ENCODE measurements at regions not wholly inside any gene's neighbourhood (a gene's known extent, or its start where the extent isn't known, plus 50 kb on each side); places are given as distances from the start of the nearest gene placed in this dataset.

GRCh38 chr1:214882616-214883015, 199.9 kb upstream of the KCNK2 start:
- H3K9ac ChIP-seq = no peak overlapping the region
- H3K4me3 ChIP-seq (ENCODE audit: low read depth in 2 of 2, low read length in 1 of 2) = no peak overlapping the region
- TF ChIP-seq ELF1 (IDR thresholded peaks at IDR 0.05) (no peak), SMC3 (IDR thresholded peaks at IDR 0.05; ENCODE audit: low read depth, low read length) (no peak), RXRA (IDR thresholded peaks at IDR 0.05; ENCODE audit: borderline replicate concordance, low read depth) (no peak)
- H3K9me3 ChIP-seq = no peaks in the 10 kb centered on the region
- H3K79me2 ChIP-seq (ENCODE audit: insufficient read depth) = no peaks in the 10 kb centered on the region
- ChIA-PET CTCF (no interaction called here), POLR2A (no interaction called here)
- H3K27ac ChIP-seq (ENCODE audit: low read depth in 2 of 2, low read length in 1 of 2) = no peak overlapping the region
- no peak overlapping the region for H3K4me2 ChIP-seq
- no peak overlapping the region for H2AFZ ChIP-seq (ENCODE audit: low read depth)
- H3K9me2 ChIP-seq = no peaks in the 10 kb centered on the region
- no peaks in the 10 kb centered on the region for H3K27me3 ChIP-seq (ENCODE audit: insufficient read depth)
- no peaks in the 10 kb centered on the region for H3K4me1 ChIP-seq (ENCODE audit: control insufficient read depth in 1 of 2, insufficient read depth in 2 of 2, low read depth in 1 of 2, low read length in 1 of 2)
- H4K20me1 ChIP-seq (ENCODE audit: insufficient read depth) = no peaks in the 10 kb centered on the region
- DNase-seq = no peak
- no peaks in the 10 kb centered on the region for H3K36me3 ChIP-seq (replicated peaks in 1 of 2; ENCODE audit: control insufficient read depth in 1 of 2, insufficient read depth in 2 of 2, low read length in 1 of 2)
- WGBS (ENCODE audit: low lambda C conversion rate) = 49% methylated on average over 3 of the region's 3 CpGs
- H3F3A ChIP-seq (replicated peaks; ENCODE audit: insufficient read depth) = no peaks in the 10 kb centered on the region

DNA sequence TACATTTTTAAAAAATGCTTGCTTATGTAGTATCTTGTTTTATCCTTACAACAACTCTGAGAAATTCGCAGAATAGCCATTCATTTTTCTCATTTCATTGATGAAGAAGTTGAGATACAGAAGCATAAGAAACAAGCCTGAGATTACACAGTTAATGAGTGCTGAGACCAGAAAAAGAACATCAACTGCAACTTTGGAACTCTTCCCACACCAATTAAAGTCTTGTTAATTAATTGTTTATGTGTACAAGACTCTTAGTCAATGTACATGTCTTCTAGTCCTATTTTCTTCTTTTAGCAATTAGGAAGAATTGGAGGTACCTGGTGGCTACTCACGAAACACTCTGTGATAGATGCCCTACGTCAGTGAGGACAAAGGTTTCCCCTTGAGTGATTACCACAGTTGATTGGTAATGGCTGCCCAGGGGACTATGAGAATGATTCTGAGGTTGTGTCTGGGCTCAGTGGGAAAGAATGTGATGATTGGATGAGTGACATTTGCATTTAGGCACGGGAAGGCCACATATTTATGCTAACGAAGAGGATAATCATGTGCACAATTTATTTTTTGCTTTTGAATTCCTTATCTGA, 187.4 kb upstream of the KCNK2 start:
- no peak overlapping the region for H3K4me3 ChIP-seq (ENCODE audit: low read depth in 2 of 2, low read length in 1 of 2)
- no peak overlapping the region for H3K4me2 ChIP-seq
- no peaks in the 10 kb centered on the region for H3K27me3 ChIP-seq (ENCODE audit: insufficient read depth)
- WGBS (ENCODE audit: low lambda C conversion rate) = 30% methylated on average over 5 of the region's 5 CpGs
- H3K4me1 ChIP-seq (ENCODE audit: control insufficient read depth in 1 of 2, insufficient read depth in 2 of 2, low read depth in 1 of 2, low read length in 1 of 2) = no peaks in the 10 kb centered on the region; a peak in 1 of 4 replicates
- no peaks in the 10 kb centered on the region for H4K20me1 ChIP-seq (ENCODE audit: insufficient read depth)
- H3K9me2 ChIP-seq = no peaks in the 10 kb centered on the region
- H2AFZ ChIP-seq (ENCODE audit: low read depth) = peak overlapping the region; percentile 44; the same call in 1 of the 2 replicates
- no peaks in the 10 kb centered on the region for H3F3A ChIP-seq (replicated peaks; ENCODE audit: insufficient read depth)
- no peak overlapping the region for H3K9ac ChIP-seq
- ChIA-PET CTCF (no interaction called here), POLR2A (no interaction called here)
- TF ChIP-seq PBX3 (IDR thresholded peaks at IDR 0.05) (peak; percentile 45; the same call in 1 of the 2 replicates), NFIC (IDR thresholded peaks at IDR 0.05; ENCODE audit: borderline replicate concordance) (no peak), REST (IDR thresholded peaks at IDR 0.05; ENCODE audit: low read depth, low read length) (no peak), ELF1 (IDR thresholded peaks at IDR 0.05) (no peak)
- no peaks in the 10 kb centered on the region for H3K36me3 ChIP-seq (replicated peaks in 1 of 2; ENCODE audit: control insufficient read depth in 1 of 2, insufficient read depth in 2 of 2, low read length in 1 of 2)
- no peak overlapping the region for H3K27ac ChIP-seq (ENCODE audit: low read depth in 2 of 2, low read length in 1 of 2)
- no peaks in the 10 kb centered on the region for H3K9me3 ChIP-seq
- H3K79me2 ChIP-seq (ENCODE audit: insufficient read depth) = no peaks in the 10 kb centered on the region
- no peak for DNase-seq

DNA sequence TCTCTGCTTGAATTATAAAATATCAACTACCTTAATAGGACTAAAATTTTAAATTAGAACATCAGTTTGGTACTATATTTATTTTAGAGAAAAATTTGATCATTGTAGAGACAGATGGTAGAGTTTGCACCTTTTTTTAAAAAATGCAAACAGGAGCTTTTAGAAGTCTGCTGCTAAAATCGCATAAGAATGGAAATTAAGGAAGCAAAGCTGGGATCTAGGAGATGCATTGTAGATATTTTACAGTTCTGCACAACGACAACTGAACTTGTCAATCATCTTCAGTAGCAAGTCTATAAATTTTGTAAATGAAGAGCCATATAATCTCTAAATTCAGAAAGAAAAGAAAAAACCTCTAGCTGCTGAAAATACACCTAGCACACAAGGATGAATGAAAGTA, 185.6 kb upstream of the KCNK2 start:
- H2AFZ ChIP-seq (ENCODE audit: low read depth) = peak overlapping the region; percentile 36; the same call in 1 of the 2 replicates
- WGBS (ENCODE audit: low lambda C conversion rate) = 24% methylated on average over 2 of the region's 2 CpGs
- DNase-seq = no peak
- H3K79me2 ChIP-seq (ENCODE audit: insufficient read depth) = no peaks in the 10 kb centered on the region
- ChIA-PET CTCF (interaction anchor here (0.6 kb wide), 1 partner anchor 167 kb away, joined by 3 read pairs; no protein-coding TSS in a partner anchor), POLR2A (no interaction called here)
- H3K36me3 ChIP-seq (replicated peaks in 1 of 2; ENCODE audit: control insufficient read depth in 1 of 2, insufficient read depth in 2 of 2, low read length in 1 of 2) = no peaks in the 10 kb centered on the region
- peaks cover under 1% of the 10 kb centered on the region for H3F3A ChIP-seq (replicated peaks; ENCODE audit: insufficient read depth)
- H3K27me3 ChIP-seq (ENCODE audit: insufficient read depth) = no peaks in the 10 kb centered on the region
- no peaks in the 10 kb centered on the region; a peak in 1 of 4 replicates for H3K4me1 ChIP-seq (ENCODE audit: control insufficient read depth in 1 of 2, insufficient read depth in 2 of 2, low read depth in 1 of 2, low read length in 1 of 2)
- H3K9ac ChIP-seq = no peak overlapping the region
- no peak overlapping the region for H3K4me3 ChIP-seq (ENCODE audit: low read depth in 2 of 2, low read length in 1 of 2)
- H3K27ac ChIP-seq (ENCODE audit: low read depth in 2 of 2, low read length in 1 of 2) = no peak overlapping the region
- no peaks in the 10 kb centered on the region for H3K9me2 ChIP-seq
- H3K4me2 ChIP-seq = no peak overlapping the region
- H4K20me1 ChIP-seq (ENCODE audit: insufficient read depth) = no peaks in the 10 kb centered on the region
- H3K9me3 ChIP-seq = no peaks in the 10 kb centered on the region
- no peak for TF ChIP-seq RXRA (IDR thresholded peaks at IDR 0.05; ENCODE audit: borderline replicate concordance, low read depth)
- no peak for TF ChIP-seq NRF1 (IDR thresholded peaks at IDR 0.05; ENCODE audit: low read depth, low read length)
- no peak for TF ChIP-seq FOXM1 (IDR thresholded peaks at IDR 0.05; ENCODE audit: low read depth)
- no peak for TF ChIP-seq ELF1 (IDR thresholded peaks at IDR 0.05)
- no peak for TF ChIP-seq YY1 (IDR thresholded peaks at IDR 0.05; ENCODE audit: low read depth)
- no peak for TF ChIP-seq GABPA (IDR thresholded peaks at IDR 0.05; ENCODE audit: low read depth)
- no peak for TF ChIP-seq JUND (IDR thresholded peaks at IDR 0.05)
- no peak for TF ChIP-seq EZH2phosphoT487 (IDR thresholded peaks at IDR 0.05; ENCODE audit: borderline replicate concordance, low read depth)
- no peak for TF ChIP-seq SMC3 (IDR thresholded peaks at IDR 0.05; ENCODE audit: low read depth, low read length)
- TF ChIP-seq TEAD4 (IDR thresholded peaks at IDR 0.05; ENCODE audit: borderline replicate concordance, insufficient read depth) = no peak
- TF ChIP-seq REST (IDR thresholded peaks at IDR 0.05; ENCODE audit: low read depth, low read length) = no peak

All from SK-N-SH (cell line).